ENCODE measurements at regions not wholly inside any gene's neighbourhood (a gene's known extent, or its start where the extent isn't known, plus 50 kb on each side); places are given as distances from the start of the nearest gene placed in this dataset.
A peak's percentile ranks its signal among the peaks of the same experiment; 100 is the strongest.

GRCh38 chr7:106599343-106599698, 61.6 kb downstream of the CCDC71L start:
- TF ChIP-seq ZC3H10 (CRISPR knock-in tag; IDR thresholded peaks at IDR 0.05) (no peak), CREB5 (CRISPR knock-in tag; IDR thresholded peaks at IDR 0.05; ENCODE audit: low read depth) (no peak), ARNTL (CRISPR knock-in tag; IDR thresholded peaks at IDR 0.05; ENCODE audit: borderline replicate concordance, low read depth) (no peak)
- TF ChIP-seq, protein P1, sequence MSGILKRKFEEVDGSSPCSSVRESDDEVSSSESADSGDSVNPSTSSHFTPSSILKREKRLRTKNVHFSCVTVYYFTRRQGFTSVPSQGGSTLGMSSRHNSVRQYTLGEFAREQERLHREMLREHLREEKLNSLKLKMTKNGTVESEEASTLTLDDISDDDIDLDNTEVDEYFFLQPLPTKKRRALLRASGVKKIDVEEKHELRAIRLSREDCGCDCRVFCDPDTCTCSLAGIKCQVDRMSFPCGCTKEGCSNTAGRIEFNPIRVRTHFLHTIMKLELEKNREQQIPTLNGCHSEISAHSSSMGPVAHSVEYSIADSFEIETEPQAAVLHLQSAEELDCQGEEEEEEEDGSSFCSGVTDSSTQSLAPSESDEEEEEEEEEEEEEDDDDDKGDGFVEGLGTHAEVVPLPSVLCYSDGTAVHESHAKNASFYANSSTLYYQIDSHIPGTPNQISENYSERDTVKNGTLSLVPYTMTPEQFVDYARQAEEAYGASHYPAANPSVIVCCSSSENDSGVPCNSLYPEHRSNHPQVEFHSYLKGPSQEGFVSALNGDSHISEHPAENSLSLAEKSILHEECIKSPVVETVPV (CRISPR knock-in tag; IDR thresholded peaks at IDR 0.05) = no peak
- TF ChIP-seq, protein P2, sequence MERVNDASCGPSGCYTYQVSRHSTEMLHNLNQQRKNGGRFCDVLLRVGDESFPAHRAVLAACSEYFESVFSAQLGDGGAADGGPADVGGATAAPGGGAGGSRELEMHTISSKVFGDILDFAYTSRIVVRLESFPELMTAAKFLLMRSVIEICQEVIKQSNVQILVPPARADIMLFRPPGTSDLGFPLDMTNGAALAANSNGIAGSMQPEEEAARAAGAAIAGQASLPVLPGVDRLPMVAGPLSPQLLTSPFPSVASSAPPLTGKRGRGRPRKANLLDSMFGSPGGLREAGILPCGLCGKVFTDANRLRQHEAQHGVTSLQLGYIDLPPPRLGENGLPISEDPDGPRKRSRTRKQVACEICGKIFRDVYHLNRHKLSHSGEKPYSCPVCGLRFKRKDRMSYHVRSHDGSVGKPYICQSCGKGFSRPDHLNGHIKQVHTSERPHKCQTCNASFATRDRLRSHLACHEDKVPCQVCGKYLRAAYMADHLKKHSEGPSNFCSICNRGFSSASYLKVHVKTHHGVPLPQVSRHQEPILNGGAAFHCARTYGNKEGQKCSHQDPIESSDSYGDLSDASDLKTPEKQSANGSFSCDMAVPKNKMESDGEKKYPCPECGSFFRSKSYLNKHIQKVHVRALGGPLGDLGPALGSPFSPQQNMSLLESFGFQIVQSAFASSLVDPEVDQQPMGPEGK (CRISPR knock-in tag; IDR thresholded peaks at IDR 0.05; ENCODE audit: borderline replicate concordance) = no peak
- TF ChIP-seq, protein P3, sequence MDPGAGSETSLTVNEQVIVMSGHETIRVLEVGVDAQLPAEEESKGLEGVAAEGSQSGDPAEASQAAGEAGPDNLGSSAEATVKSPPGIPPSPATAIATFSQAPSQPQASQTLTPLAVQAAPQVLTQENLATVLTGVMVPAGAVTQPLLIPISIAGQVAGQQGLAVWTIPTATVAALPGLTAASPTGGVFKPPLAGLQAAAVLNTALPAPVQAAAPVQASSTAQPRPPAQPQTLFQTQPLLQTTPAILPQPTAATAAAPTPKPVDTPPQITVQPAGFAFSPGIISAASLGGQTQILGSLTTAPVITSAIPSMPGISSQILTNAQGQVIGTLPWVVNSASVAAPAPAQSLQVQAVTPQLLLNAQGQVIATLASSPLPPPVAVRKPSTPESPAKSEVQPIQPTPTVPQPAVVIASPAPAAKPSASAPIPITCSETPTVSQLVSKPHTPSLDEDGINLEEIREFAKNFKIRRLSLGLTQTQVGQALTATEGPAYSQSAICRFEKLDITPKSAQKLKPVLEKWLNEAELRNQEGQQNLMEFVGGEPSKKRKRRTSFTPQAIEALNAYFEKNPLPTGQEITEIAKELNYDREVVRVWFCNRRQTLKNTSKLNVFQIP (CRISPR knock-in tag; IDR thresholded peaks at IDR 0.05; ENCODE audit: borderline replicate concordance, low read depth) = no peak
- no peak for ATAC-seq

DNA sequence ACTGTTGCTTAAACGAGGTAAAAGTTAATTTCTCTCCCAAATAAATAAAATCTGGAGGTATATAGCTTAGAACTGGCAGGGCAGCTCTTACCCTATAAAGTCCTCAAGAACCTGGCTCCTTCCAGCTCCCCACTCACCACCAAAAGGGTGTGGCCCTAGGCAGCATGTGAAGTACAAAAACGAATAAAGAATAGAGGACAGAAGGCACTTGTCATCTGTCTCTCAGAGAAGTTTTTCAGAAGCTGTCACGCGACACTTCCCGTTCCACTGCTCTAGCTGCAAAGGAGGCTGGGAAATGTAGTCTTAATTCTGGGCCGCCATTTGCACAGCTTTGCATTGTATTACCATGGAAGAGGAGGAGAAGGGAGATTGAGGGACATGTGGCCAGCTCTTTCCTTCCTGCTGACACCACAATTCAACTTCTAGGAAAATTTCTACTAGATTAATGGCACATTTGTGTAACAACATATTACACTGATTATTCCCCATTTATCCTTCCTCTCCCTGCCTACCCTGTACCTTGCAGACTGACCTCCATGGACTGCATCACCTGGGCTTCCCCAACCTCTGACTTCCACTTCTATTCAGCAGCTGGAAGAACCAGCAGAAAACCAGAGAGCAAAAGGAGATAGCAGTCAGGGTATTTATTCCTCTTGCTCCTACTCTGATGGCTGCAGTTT, 62.2 kb downstream of the CCDC71L start:
- peak; percentile 100 for ATAC-seq
- no peak for TF ChIP-seq PPARA (CRISPR knock-in tag; IDR thresholded peaks at IDR 0.05; ENCODE audit: borderline replicate concordance)
- no peak for TF ChIP-seq ZFP3 (CRISPR knock-in tag; IDR thresholded peaks at IDR 0.05)
- no peak for TF ChIP-seq OSR1 (CRISPR knock-in tag; IDR thresholded peaks at IDR 0.05)
- no peak for TF ChIP-seq TSHZ2 (CRISPR knock-in tag; IDR thresholded peaks at IDR 0.05)

DNA sequence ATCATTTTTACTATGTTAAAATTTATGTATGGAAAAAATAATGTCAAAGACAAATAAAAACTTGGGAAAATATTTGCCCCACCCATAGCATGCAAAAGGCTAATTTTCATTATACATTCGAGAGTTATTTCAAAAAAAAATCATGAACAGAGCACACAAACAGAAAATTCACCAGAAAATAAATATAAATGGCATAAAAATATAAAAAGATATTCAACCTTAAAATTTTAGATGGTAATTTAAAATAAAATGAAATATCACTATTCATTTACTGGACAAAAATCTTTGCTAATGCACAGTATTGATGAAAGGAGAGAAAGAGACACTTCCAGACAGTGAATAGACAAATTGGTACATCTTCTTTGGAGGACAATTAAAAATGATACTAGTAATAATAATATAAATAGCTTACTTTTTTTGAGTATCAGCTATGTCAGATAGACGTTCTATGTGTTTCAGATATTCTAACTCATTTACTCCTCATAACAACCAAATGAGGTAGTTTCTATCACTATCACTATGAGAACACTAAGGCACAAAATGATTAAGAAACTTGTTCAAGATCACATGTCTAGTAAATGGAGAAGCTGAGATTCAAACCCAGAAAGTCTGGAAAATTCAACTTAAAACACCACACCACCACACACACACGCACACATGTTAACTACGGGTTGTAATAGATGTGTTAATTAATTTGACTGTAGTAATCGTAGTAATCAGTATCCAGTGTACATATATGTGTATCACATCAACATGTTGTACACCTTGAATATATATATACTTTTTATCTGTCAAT, 63.0 kb downstream of the CCDC71L start:
- ATAC-seq = no peak
- no peak for TF ChIP-seq ARNTL (CRISPR knock-in tag; IDR thresholded peaks at IDR 0.05; ENCODE audit: borderline replicate concordance, low read depth)
- TF ChIP-seq, protein P2 (CRISPR knock-in tag; IDR thresholded peaks at IDR 0.05; ENCODE audit: borderline replicate concordance) = no peak
- no peak for TF ChIP-seq GLIS3 (CRISPR knock-in tag; IDR thresholded peaks at IDR 0.05)
- TF ChIP-seq ZNF8 (CRISPR knock-in tag; IDR thresholded peaks at IDR 0.05) = no peak
- no peak for TF ChIP-seq ESRRG (CRISPR knock-in tag; IDR thresholded peaks at IDR 0.05)
- no peak for TF ChIP-seq ZNF70 (CRISPR knock-in tag; IDR thresholded peaks at IDR 0.05)
- TF ChIP-seq TCF4 (CRISPR knock-in tag; IDR thresholded peaks at IDR 0.05; ENCODE audit: borderline replicate concordance) = no peak
- no peak for TF ChIP-seq SNAI2 (CRISPR knock-in tag; IDR thresholded peaks at IDR 0.05)
- no peak for TF ChIP-seq ZFP30 (CRISPR knock-in tag; IDR thresholded peaks at IDR 0.05)
- no peak for TF ChIP-seq ZC3H10 (CRISPR knock-in tag; IDR thresholded peaks at IDR 0.05)
- TF ChIP-seq OSR1 (CRISPR knock-in tag; IDR thresholded peaks at IDR 0.05) = no peak
- TF ChIP-seq PPARA (CRISPR knock-in tag; IDR thresholded peaks at IDR 0.05; ENCODE audit: borderline replicate concordance) = no peak
- no peak for TF ChIP-seq ZFP3 (CRISPR knock-in tag; IDR thresholded peaks at IDR 0.05)
- no peak for TF ChIP-seq BACH2 (CRISPR knock-in tag; IDR thresholded peaks at IDR 0.05; ENCODE audit: borderline replicate concordance)
- no peak for TF ChIP-seq ISL1 (CRISPR knock-in tag; IDR thresholded peaks at IDR 0.05)
- TF ChIP-seq TSHZ2 (CRISPR knock-in tag; IDR thresholded peaks at IDR 0.05) = no peak
- TF ChIP-seq ZNF565 (CRISPR knock-in tag; conservative IDR thresholded peaks at IDR 0.05; ENCODE audit: low read depth) = no peak

Data from SK-N-SH treated with all-trans-retinoic acid at 6 μM for 48 hours (cell line).